NB4 (cell line): ENCODE measurements at regions not wholly inside any gene's neighbourhood (a gene's known extent, or its start where the extent isn't known, plus 50 kb on each side); places are given as distances from the start of the nearest gene placed in this dataset.

Source experiments
- CTCF ChIP-seq: IDR thresholded peaks from one replicate; pipeline ENCODE4 v1.5.1; 2012; ENCODE audit warnings: low read depth, low read length
- MAX ChIP-seq: IDR thresholded peaks from 2 replicates; pipeline ENCODE4 v1.6.1; 2011; ENCODE audit warnings: low read depth, low read length

- no peak for TF ChIP-seq CTCF
- no peak for TF ChIP-seq MAX
Observed at GRCh38 chr16:87054154-87054553, 263.0 kb downstream of the C16orf95 start.
